ENCODE measurements at regions not wholly inside any gene's neighbourhood (a gene's known extent, or its start where the extent isn't known, plus 50 kb on each side); places are given as distances from the start of the nearest gene placed in this dataset.

DNA sequence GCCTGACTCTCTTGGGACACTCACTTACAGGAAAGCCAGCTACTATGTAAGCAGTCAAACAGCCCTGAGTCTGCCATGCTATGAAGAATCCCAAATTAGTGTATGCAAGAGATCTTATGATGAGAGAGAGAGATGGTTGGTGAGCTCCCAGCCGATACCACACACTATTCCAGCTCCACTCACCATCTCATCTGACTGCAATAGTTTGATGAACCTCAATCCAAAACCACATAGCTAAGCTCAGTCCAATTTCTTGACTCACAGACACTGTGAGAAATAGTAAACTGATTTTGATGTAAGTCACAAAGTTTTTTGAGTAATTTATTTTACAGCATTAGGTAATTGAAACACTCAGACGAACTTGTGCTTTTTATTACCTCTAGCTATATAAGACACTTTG, 441.4 kb downstream of the COL12A1 start (continued):
- TF ChIP-seq ZNF331 (CRISPR knock-in tag; IDR thresholded peaks at IDR 0.05; ENCODE audit: low read depth): no peak

GRCh38 chr6:74762841-74763240, 443.0 kb downstream of the COL12A1 start:
- H3K9me2 ChIP-seq (ENCODE audit: insufficient read depth): 0 out of 2 replicates have a peak, but pooled peaks cover 2% of the 10 kb centered on the region
- H3K4me1 Mint-ChIP-seq: no peaks in the 10 kb centered on the region
- DNase-seq (ENCODE audit: low spot score) (no peak), ATAC-seq (no peak)
- H3K4me1 ChIP-seq (ENCODE audit: insufficient read depth): no peaks in the 10 kb centered on the region
- H3K9me3 Mint-ChIP-seq: no peaks in the 10 kb centered on the region
- H3K36me3 ChIP-seq (ENCODE audit: insufficient read depth): no peaks in the 10 kb centered on the region
- no peak overlapping the region for H3K4me3 ChIP-seq
- no peaks in the 10 kb centered on the region for H3K36me3 Mint-ChIP-seq (ENCODE audit: low read depth)
- no peak overlapping the region for H3K27ac ChIP-seq (ENCODE audit: low read depth)
- peaks cover 2% of the 10 kb centered on the region for H3K27me3 Mint-ChIP-seq (ENCODE audit: insufficient read depth, low read depth, poor library complexity)
- no peak for TF ChIP-seq EZH2phosphoT487 (IDR thresholded peaks at IDR 0.05; ENCODE audit: unreplicated experiment)
- H3K27me3 ChIP-seq (ENCODE audit: insufficient read depth): no peaks in the 10 kb centered on the region
- no peaks in the 10 kb centered on the region for H3F3A ChIP-seq (replicated peaks; ENCODE audit: low read depth)
- no peak overlapping the region for H2AFZ ChIP-seq
- no peak overlapping the region for H3K4me3 Mint-ChIP-seq
- no peak overlapping the region for H3K4me2 ChIP-seq
- H3K27ac Mint-ChIP-seq: no peak overlapping the region
- H4K20me1 ChIP-seq (replicated peaks; ENCODE audit: insufficient read depth): no peaks in the 10 kb centered on the region
- no peaks in the 10 kb centered on the region for H3K79me2 ChIP-seq (replicated peaks; ENCODE audit: insufficient read depth)

DNA sequence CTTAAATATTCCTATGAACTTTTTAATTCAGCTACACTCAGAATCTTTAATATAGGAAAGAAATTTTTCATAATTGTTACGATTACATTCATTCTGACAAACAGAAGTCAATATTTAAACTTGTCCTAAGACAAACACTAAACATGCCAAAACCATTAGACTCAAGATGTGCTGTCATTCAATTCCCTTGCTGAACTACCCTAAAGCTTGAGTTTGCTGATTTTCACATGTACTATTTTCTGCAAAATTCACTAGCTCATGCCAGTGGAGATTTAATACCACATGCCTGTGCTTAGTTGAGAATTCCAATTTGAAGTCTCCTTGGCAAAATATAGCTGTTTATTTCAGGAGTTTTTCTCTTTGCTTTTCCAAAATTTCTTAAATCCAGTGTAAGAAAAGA, 448.0 kb downstream of the COL12A1 start:
- H3K4me2 ChIP-seq: no peak overlapping the region
- ATAC-seq: no peak
- no peaks in the 10 kb centered on the region for H3K27me3 ChIP-seq (ENCODE audit: insufficient read depth)
- no peak overlapping the region for H3K4me3 ChIP-seq
- no peaks in the 10 kb centered on the region for H3F3A ChIP-seq (replicated peaks; ENCODE audit: low read depth)
- no peak overlapping the region for H2AFZ ChIP-seq
- H3K36me3 Mint-ChIP-seq (ENCODE audit: low read depth): no peaks in the 10 kb centered on the region
- no peak overlapping the region for H3K27ac ChIP-seq (ENCODE audit: low read depth)
- H3K4me3 Mint-ChIP-seq: no peak overlapping the region
- no peaks in the 10 kb centered on the region for H3K4me1 Mint-ChIP-seq
- no peaks in the 10 kb centered on the region for H3K79me2 ChIP-seq (replicated peaks; ENCODE audit: insufficient read depth)
- no peaks in the 10 kb centered on the region for H4K20me1 ChIP-seq (replicated peaks; ENCODE audit: insufficient read depth)
- H3K36me3 ChIP-seq (ENCODE audit: insufficient read depth): no peaks in the 10 kb centered on the region
- no peaks in the 10 kb centered on the region for H3K9me2 ChIP-seq (ENCODE audit: insufficient read depth)
- H3K27me3 Mint-ChIP-seq (ENCODE audit: insufficient read depth, low read depth, poor library complexity): no peaks in the 10 kb centered on the region
- no peaks in the 10 kb centered on the region for H3K9me3 Mint-ChIP-seq
- no peak for DNase-seq (ENCODE audit: low spot score)
- no peaks in the 10 kb centered on the region for H3K4me1 ChIP-seq (ENCODE audit: insufficient read depth)
- H3K27ac Mint-ChIP-seq: no peak overlapping the region
- TF ChIP-seq EZH2 (IDR thresholded peaks at IDR 0.05; ENCODE audit: low read depth, unreplicated experiment) (no peak), STAT1 (IDR thresholded peaks at IDR 0.05; ENCODE audit: unreplicated experiment) (no peak), CREB1 (CRISPR knock-in tag; IDR thresholded peaks at IDR 0.05; ENCODE audit: low read depth) (no peak), EZH2phosphoT487 (IDR thresholded peaks at IDR 0.05; ENCODE audit: unreplicated experiment) (no peak), NANOG (IDR thresholded peaks at IDR 0.05; ENCODE audit: borderline replicate concordance) (no peak), CTCF (conservative IDR thresholded peaks at IDR 0.05; ENCODE audit: low read depth in 2 of 2) (no peak), ZNF331 (CRISPR knock-in tag; IDR thresholded peaks at IDR 0.05; ENCODE audit: low read depth) (no peak), JUNB (IDR thresholded peaks at IDR 0.05; ENCODE audit: unreplicated experiment) (no peak), ZNF114 (CRISPR knock-in tag; IDR thresholded peaks at IDR 0.05) (no peak), POLR2AphosphoS5 (IDR thresholded peaks at IDR 0.05; ENCODE audit: low read depth) (no peak), ETS1 (IDR thresholded peaks at IDR 0.05) (no peak), ZNF462 (CRISPR knock-in tag; IDR thresholded peaks at IDR 0.05) (no peak)

All from GM23338 (cell line).